Osteocyte (in vitro differentiated cells): ENCODE measurements at regions not wholly inside any gene's neighbourhood (a gene's known extent, or its start where the extent isn't known, plus 50 kb on each side); places are given as distances from the start of the nearest gene placed in this dataset.

Experiments
- DNase-seq: peaks from one replicate; pipeline ENCODE4 v3.0.0; 2021; ENCODE audit warnings: mixed read lengths; ENCODE audit not compliant: unreplicated experiment; ENCODE audit errors: extremely low spot score
- H3K27ac Mint-ChIP-seq: one replicate; pipeline ENCODE4 v1.8.0; 2021; ENCODE audit warnings: mild to moderate bottlenecking, mixed read lengths; ENCODE audit not compliant: unreplicated experiment
- H3K27me3 Mint-ChIP-seq: one replicate; pipeline ENCODE4 v1.8.0; 2021; ENCODE audit warnings: mixed read lengths; ENCODE audit not compliant: unreplicated experiment
- H3K36me3 Mint-ChIP-seq: one replicate; pipeline ENCODE4 v1.8.0; 2021; ENCODE audit warnings: mixed read lengths; ENCODE audit not compliant: unreplicated experiment
- H3K4me1 Mint-ChIP-seq: one replicate; pipeline ENCODE4 v1.8.0; 2021; ENCODE audit warnings: mixed read lengths; ENCODE audit not compliant: unreplicated experiment
- H3K4me3 Mint-ChIP-seq: one replicate; pipeline ENCODE4 v1.8.0; 2021; ENCODE audit warnings: mild to moderate bottlenecking, moderate library complexity, mixed read lengths; ENCODE audit not compliant: unreplicated experiment
- H3K9me3 Mint-ChIP-seq: one replicate; pipeline ENCODE4 v1.8.0; 2021; ENCODE audit warnings: mixed read lengths; ENCODE audit not compliant: unreplicated experiment
- CTCF ChIP-seq: fragments of 200-600 bp; sonication (generic); IDR thresholded peaks from 2 replicates; pipeline ENCODE4 v1.5.0; 2021; ENCODE audit warnings: antibody characterized with exemption, mild to moderate bottlenecking, moderate library complexity

GRCh38 chr6:147046141-147046877 is 157.9 kb upstream of the STXBP5 start:
- H3K9me3 Mint-ChIP-seq = peaks cover 11% of the 10 kb centered on the region
- no peak for TF ChIP-seq CTCF
- H3K4me1 Mint-ChIP-seq = peaks cover 6% of the 10 kb centered on the region
- H3K36me3 Mint-ChIP-seq = no peaks in the 10 kb centered on the region
- H3K27ac Mint-ChIP-seq = no peak overlapping the region
- H3K4me3 Mint-ChIP-seq = no peak overlapping the region
- H3K27me3 Mint-ChIP-seq = no peaks in the 10 kb centered on the region
- no peak for DNase-seq

GRCh38 chr6:147048930-147049329 is 155.3 kb upstream of the STXBP5 start:
- Mint-ChIP-seq H3K27ac (no peak overlapping the region), H3K4me3 (no peak overlapping the region), H3K4me1 (peaks cover 8% of the 10 kb centered on the region), H3K9me3 (peaks cover 4% of the 10 kb centered on the region), H3K27me3 (no peaks in the 10 kb centered on the region), H3K36me3 (no peaks in the 10 kb centered on the region)
- no peak for DNase-seq
- no peak for TF ChIP-seq CTCF

GRCh38 chr6:147053311-147053921 is 150.8 kb upstream of the STXBP5 start:
- no peaks in the 10 kb centered on the region for H3K36me3 Mint-ChIP-seq
- peaks cover 7% of the 10 kb centered on the region for H3K4me1 Mint-ChIP-seq
- H3K4me3 Mint-ChIP-seq = no peak overlapping the region
- no peaks in the 10 kb centered on the region for H3K27me3 Mint-ChIP-seq
- no peak overlapping the region for H3K27ac Mint-ChIP-seq
- no peaks in the 10 kb centered on the region for H3K9me3 Mint-ChIP-seq
- no peak for TF ChIP-seq CTCF
- DNase-seq = no peak

- no peaks in the 10 kb centered on the region for H3K9me3 Mint-ChIP-seq
- no peaks in the 10 kb centered on the region for H3K36me3 Mint-ChIP-seq
- no peak overlapping the region for H3K4me3 Mint-ChIP-seq
Measured at GRCh38 chr6:147054158-147054557, 150.1 kb upstream of the STXBP5 start.

More at GRCh38 chr6:147054158-147054557, 150.1 kb upstream of the STXBP5 start:
- Mint-ChIP-seq H3K4me1 (peaks cover 7% of the 10 kb centered on the region), H3K27me3 (no peaks in the 10 kb centered on the region), H3K27ac (no peak overlapping the region)
- TF ChIP-seq CTCF = no peak
- no peak for DNase-seq
